HG03469 (cell line): ENCODE measurements at regions not wholly inside any gene's neighbourhood (a gene's known extent, or its start where the extent isn't known, plus 50 kb on each side); places are given as distances from the start of the nearest gene placed in this dataset.

Experiments used
- ATAC-seq: cut with Tn5 transposase; IDR thresholded peaks from one replicate; pipeline ENCODE4 v1.9.1; 2021; ENCODE audit warnings: mild to moderate bottlenecking, moderate library complexity, moderate number of reproducible peaks; ENCODE audit not compliant: unreplicated experiment

- no peak for ATAC-seq
These were observed 328.7 kb downstream of the GABRG1 start for GRCh38 chr4:45795135-45795534.

GRCh38 chr4:45778514-45778913 is 345.3 kb downstream of the GABRG1 start:
- ATAC-seq: no peak

- ATAC-seq: no peak
These were observed 347.7 kb downstream of the GABRG1 start for GRCh38 chr4:45776146-45776545.

GRCh38 chr4:45770958-45771357 is 352.9 kb downstream of the GABRG1 start:
- no peak for ATAC-seq

- no peak for ATAC-seq
These were observed 358.3 kb downstream of the GABRG1 start for GRCh38 chr4:45765521-45765920.

GRCh38 chr4:45751877-45752530 is 371.9 kb downstream of the GABRG1 start:
- no peak for ATAC-seq

GRCh38 chr4:45750721-45751120 is 373.1 kb downstream of the GABRG1 start:
- ATAC-seq: no peak

- no peak for ATAC-seq
These were observed 378.1 kb downstream of the GABRG1 start for GRCh38 chr4:45745741-45746140.

DNA sequence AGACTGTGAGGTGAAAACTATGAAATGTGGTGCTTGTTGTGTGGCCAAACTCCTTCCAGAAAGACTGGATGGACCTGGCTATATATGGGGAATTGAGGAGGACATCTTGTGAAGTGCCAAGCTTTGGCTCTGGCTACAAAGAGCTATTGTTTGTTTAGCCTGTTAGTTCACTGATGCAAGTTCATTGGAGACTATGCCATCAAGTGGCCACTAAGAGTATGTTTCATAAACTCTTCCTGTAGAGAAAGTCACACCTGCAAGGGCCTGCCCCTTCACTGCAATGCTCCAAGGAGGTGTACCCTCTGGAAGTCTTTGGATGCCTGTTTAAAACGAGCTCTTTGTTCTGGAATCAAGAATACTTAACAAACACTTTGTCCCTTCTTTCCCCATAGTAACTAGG is 382.0 kb downstream of the GABRG1 start:
- no peak for ATAC-seq

- no peak for ATAC-seq
These were observed 391.7 kb downstream of the GABRG1 start for GRCh38 chr4:45732161-45732560.

- ATAC-seq: no peak
These were observed 407.8 kb downstream of the GABRG1 start for GRCh38 chr4:45716093-45716492.

- ATAC-seq: no peak
These were observed 409.9 kb downstream of the GABRG1 start for GRCh38 chr4:45713996-45714395.

GRCh38 chr4:45701621-45702020 is 422.2 kb downstream of the GABRG1 start:
- no peak for ATAC-seq

GRCh38 chr4:45693746-45694145 is 430.1 kb downstream of the GABRG1 start:
- no peak for ATAC-seq

DNA sequence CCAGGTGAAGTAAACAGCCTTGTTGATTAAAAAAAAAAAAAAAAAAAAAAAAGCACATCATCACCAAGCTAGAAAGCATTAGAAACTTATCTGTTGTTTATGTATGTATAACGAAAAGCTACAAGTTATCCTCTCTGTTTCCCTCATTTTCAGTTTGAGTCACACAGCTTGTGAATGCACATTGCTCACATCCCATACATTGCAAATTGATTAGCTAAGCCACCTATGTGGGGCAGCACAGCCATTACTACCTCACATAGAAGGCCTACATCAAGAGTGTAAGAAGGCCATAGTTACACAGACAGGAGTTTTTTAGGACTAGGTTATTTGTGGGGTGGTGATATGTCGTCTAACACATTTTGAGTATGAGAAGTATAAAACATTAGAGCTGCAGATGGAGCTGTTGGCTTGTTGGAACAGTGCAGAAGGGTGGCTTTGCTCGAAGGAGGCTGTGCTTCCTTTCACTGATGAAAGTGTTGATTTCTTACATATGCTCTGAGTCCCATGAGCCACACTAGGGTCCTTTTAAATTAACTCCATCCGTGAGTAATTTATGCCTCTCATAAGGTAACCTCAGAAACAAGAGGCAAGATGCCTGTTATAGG is 431.6 kb downstream of the GABRG1 start:
- ATAC-seq: no peak

- ATAC-seq: no peak
These were observed 435.5 kb downstream of the GABRG1 start for GRCh38 chr4:45688341-45688740.

GRCh38 chr4:45679411-45679810 is 444.4 kb downstream of the GABRG1 start:
- ATAC-seq: no peak

DNA sequence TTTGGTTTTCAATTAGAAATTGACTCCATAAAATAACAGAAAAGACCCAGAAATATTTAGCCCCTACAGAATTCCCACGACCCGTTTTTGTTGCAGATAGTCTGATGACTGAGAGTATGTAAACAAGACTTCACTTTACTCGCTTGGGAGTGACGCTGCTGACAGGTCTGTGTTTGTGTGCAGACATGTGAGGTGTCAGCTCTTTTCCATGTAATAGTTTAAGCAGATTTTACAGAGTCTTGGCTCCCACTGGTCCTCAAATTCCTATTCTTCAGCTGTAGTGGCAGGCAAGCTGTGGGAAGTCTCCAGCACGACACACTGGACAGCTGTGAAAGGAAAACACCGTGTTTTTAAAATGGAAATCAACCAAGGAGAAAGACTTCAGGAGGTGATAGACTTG is 455.7 kb downstream of the GABRG1 start:
- ATAC-seq: no peak

DNA sequence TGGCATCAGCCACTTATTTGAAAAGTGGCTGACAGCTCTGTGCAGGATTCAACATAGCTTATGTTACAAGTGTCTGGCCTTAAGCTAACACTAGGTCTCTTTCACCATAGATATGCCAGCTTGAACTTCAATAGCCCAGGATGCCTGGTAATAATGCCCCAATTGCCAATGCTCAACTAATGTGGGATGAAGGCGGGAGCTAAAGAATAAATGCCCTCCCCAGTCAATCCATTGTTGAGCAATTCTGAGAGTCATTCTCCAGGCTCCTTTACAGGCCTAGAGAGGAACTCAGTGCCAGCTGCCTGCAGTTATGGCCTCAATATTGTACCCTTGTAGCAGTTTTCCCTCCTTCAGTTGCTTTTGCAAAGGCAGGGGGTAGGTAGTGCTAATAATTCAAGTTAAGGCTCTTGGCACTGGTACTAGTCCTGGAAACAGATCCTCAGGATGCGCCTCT is 460.2 kb downstream of the GABRG1 start:
- ATAC-seq: no peak

- no peak for ATAC-seq
These were observed 460.9 kb downstream of the GABRG1 start for GRCh38 chr4:45663003-45663402.

GRCh38 chr4:45661893-45662292 is 462.0 kb downstream of the GABRG1 start:
- no peak for ATAC-seq

GRCh38 chr4:45650545-45650944 is 473.3 kb downstream of the GABRG1 start:
- ATAC-seq: no peak

DNA sequence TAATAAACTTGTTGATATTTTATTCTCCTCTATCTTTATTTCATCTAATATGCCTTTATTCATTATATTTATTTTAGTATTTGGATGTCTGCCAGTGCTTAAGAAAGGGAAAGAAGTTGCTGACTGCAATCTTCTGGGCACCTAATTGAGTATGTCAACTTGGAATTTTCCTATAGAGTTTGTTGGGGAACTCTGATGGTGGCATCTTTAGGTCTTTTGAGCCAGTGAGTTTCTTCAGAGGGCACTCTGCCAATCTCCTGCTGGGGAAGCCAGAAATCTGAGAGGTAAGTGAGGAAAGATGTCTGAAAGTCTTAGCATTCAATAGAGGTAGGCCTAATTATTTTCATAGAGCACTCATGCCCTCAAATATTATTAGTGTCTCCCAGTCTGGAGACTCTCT is 475.0 kb downstream of the GABRG1 start:
- no peak for ATAC-seq
